ENCODE measurements at regions not wholly inside any gene's neighbourhood (a gene's known extent, or its start where the extent isn't known, plus 50 kb on each side); places are given as distances from the start of the nearest gene placed in this dataset.

- Mint-ChIP-seq H3K4me3 (no peak overlapping the region), H3K36me3 (no peaks in the 10 kb centered on the region), H3K4me1 (peaks cover 0 to 3% (median 0%) of the 10 kb centered on the region in 3 donors), H3K27me3 (peaks cover 1 to 15% of the 10 kb centered on the region in 2 donors), H3K27ac (no peak overlapping the region), H3K9me3 (no peaks in the 10 kb centered on the region)
- no peak overlapping the region for H3K4me3 ChIP-seq (ENCODE audit: low read length)
- ChIA-PET CTCF (no interaction called here), POLR2A (no interaction called here)
- no peaks in the 10 kb centered on the region for H3K9me3 ChIP-seq (ENCODE audit: low read length)
- H3K27ac ChIP-seq (ENCODE audit: low read depth, low read length) = no peak overlapping the region
- no peak for DNase-seq
- no peaks in the 10 kb centered on the region for H3K4me1 ChIP-seq (ENCODE audit: insufficient read depth, low read length)
- no peaks in the 10 kb centered on the region for H3K36me3 ChIP-seq (ENCODE audit: insufficient read depth, low read length)
- H3K27me3 ChIP-seq (ENCODE audit: insufficient read depth, low read length, poor library complexity, severe bottlenecking) = no peaks in the 10 kb centered on the region
Measured at GRCh38 chr1:87760654-87761053, 432.0 kb downstream of the LMO4 start.

- no peak overlapping the region for H3K4me3 ChIP-seq (ENCODE audit: low read length)
- ChIA-PET CTCF (no interaction called here), POLR2A (no interaction called here)
- H3K27ac Mint-ChIP-seq = no peak overlapping the region
- peaks cover 0 to 3% (median 0%) of the 10 kb centered on the region in 3 donors for H3K4me1 Mint-ChIP-seq
- no peak for DNase-seq
- no peaks in the 10 kb centered on the region for H3K4me1 ChIP-seq (ENCODE audit: insufficient read depth, low read length)
- no peaks in the 10 kb centered on the region for H3K36me3 Mint-ChIP-seq
- no peaks in the 10 kb centered on the region for H3K36me3 ChIP-seq (ENCODE audit: insufficient read depth, low read length)
- peaks cover 1 to 19% of the 10 kb centered on the region in 2 donors for H3K27me3 Mint-ChIP-seq
- peaks cover 0 to 4% (median 0%) of the 10 kb centered on the region in 5 donors for H3K9me3 Mint-ChIP-seq
- H3K9me3 ChIP-seq (ENCODE audit: low read length) = no peaks in the 10 kb centered on the region
- no peak overlapping the region for H3K4me3 Mint-ChIP-seq
- H3K27me3 ChIP-seq (ENCODE audit: insufficient read depth, low read length, poor library complexity, severe bottlenecking) = no peaks in the 10 kb centered on the region
- H3K27ac ChIP-seq (ENCODE audit: low read depth, low read length) = no peak overlapping the region
Measured at GRCh38 chr1:87763483-87763882, 434.8 kb downstream of the LMO4 start.

GRCh38 chr1:87765057-87765680 lies 436.5 kb downstream of the LMO4 start:
- H3K36me3 ChIP-seq (ENCODE audit: insufficient read depth, low read length) = no peaks in the 10 kb centered on the region
- Mint-ChIP-seq H3K27me3 (peaks cover 1 to 10% of the 10 kb centered on the region in 2 donors), H3K4me1 (peaks cover 0 to 3% (median 0%) of the 10 kb centered on the region in 3 donors), H3K36me3 (no peaks in the 10 kb centered on the region), H3K4me3 (no peak overlapping the region), H3K9me3 (peaks cover 0 to 7% (median 2%) of the 10 kb centered on the region in 5 donors), H3K27ac (no peak overlapping the region)
- no peaks in the 10 kb centered on the region for H3K4me1 ChIP-seq (ENCODE audit: insufficient read depth, low read length)
- H3K27me3 ChIP-seq (ENCODE audit: insufficient read depth, low read length, poor library complexity, severe bottlenecking) = no peaks in the 10 kb centered on the region
- no peaks in the 10 kb centered on the region for H3K9me3 ChIP-seq (ENCODE audit: low read length)
- no peak overlapping the region for H3K27ac ChIP-seq (ENCODE audit: low read depth, low read length)
- CTCF ChIA-PET = no interaction called here
- POLR2A ChIA-PET = no interaction called here
- H3K4me3 ChIP-seq (ENCODE audit: low read length) = no peak overlapping the region
- no peak for DNase-seq

GRCh38 chr1:87765681-87766070 lies 437.0 kb downstream of the LMO4 start:
- POLR2A ChIA-PET = no interaction called here
- Histone ChIP-seq H3K27me3 (ENCODE audit: insufficient read depth, low read length, poor library complexity, severe bottlenecking) (no peaks in the 10 kb centered on the region), H3K9me3 (ENCODE audit: low read length) (no peaks in the 10 kb centered on the region), H3K4me1 (ENCODE audit: insufficient read depth, low read length) (no peaks in the 10 kb centered on the region), H3K36me3 (ENCODE audit: insufficient read depth, low read length) (no peaks in the 10 kb centered on the region), H3K27ac (ENCODE audit: low read depth, low read length) (no peak overlapping the region), H3K4me3 (ENCODE audit: low read length) (no peak overlapping the region)
- H3K27ac Mint-ChIP-seq = no peak overlapping the region
- CTCF ChIA-PET = no interaction called here
- no peaks in the 10 kb centered on the region for H3K36me3 Mint-ChIP-seq
- peaks cover 1 to 8% of the 10 kb centered on the region in 2 donors for H3K27me3 Mint-ChIP-seq
- no peak overlapping the region for H3K4me3 Mint-ChIP-seq
- DNase-seq = no peak
- H3K4me1 Mint-ChIP-seq = peaks cover 0 to 3% (median 0%) of the 10 kb centered on the region in 3 donors
- H3K9me3 Mint-ChIP-seq = peaks cover 0 to 7% (median 2%) of the 10 kb centered on the region in 5 donors

- Histone ChIP-seq H3K27ac (ENCODE audit: low read depth, low read length) (no peak overlapping the region), H3K36me3 (ENCODE audit: insufficient read depth, low read length) (no peaks in the 10 kb centered on the region), H3K4me3 (ENCODE audit: low read length) (no peak overlapping the region), H3K4me1 (ENCODE audit: insufficient read depth, low read length) (no peaks in the 10 kb centered on the region), H3K27me3 (ENCODE audit: insufficient read depth, low read length, poor library complexity, severe bottlenecking) (no peaks in the 10 kb centered on the region), H3K9me3 (ENCODE audit: low read length) (no peaks in the 10 kb centered on the region)
- Mint-ChIP-seq H3K27me3 (peaks cover 1 to 4% of the 10 kb centered on the region in 2 donors), H3K4me1 (peaks cover 0 to 3% (median 0%) of the 10 kb centered on the region in 3 donors), H3K36me3 (no peaks in the 10 kb centered on the region), H3K9me3 (peaks cover 0 to 7% (median 2%) of the 10 kb centered on the region in 5 donors), H3K4me3 (no peak overlapping the region), H3K27ac (no peak overlapping the region)
- DNase-seq = no peak
- ChIA-PET POLR2A (no interaction called here), CTCF (no interaction called here)
Measured at GRCh38 chr1:87766737-87767136, 438.1 kb downstream of the LMO4 start.

- no peaks in the 10 kb centered on the region for H3K27me3 ChIP-seq (ENCODE audit: insufficient read depth, low read length, poor library complexity, severe bottlenecking)
- DNase-seq = no peak
- no peak overlapping the region for H3K27ac ChIP-seq (ENCODE audit: low read depth, low read length)
- no peaks in the 10 kb centered on the region for H3K4me1 ChIP-seq (ENCODE audit: insufficient read depth, low read length)
- no peaks in the 10 kb centered on the region for H3K36me3 ChIP-seq (ENCODE audit: insufficient read depth, low read length)
- no peaks in the 10 kb centered on the region for H3K36me3 Mint-ChIP-seq
- ChIA-PET CTCF (no interaction called here), POLR2A (no interaction called here)
- no peak overlapping the region for H3K4me3 ChIP-seq (ENCODE audit: low read length)
- H3K27ac Mint-ChIP-seq = no peak overlapping the region
- no peak overlapping the region for H3K4me3 Mint-ChIP-seq
- no peaks in the 10 kb centered on the region for H3K9me3 Mint-ChIP-seq
- peaks cover 6 to 8% of the 10 kb centered on the region in 2 donors for H3K27me3 Mint-ChIP-seq
- no peaks in the 10 kb centered on the region for H3K4me1 Mint-ChIP-seq
- no peaks in the 10 kb centered on the region for H3K9me3 ChIP-seq (ENCODE audit: low read length)
Measured at GRCh38 chr1:87778896-87779295, 450.2 kb downstream of the LMO4 start.

- H3K27ac Mint-ChIP-seq = no peak overlapping the region
- H3K36me3 Mint-ChIP-seq = no peaks in the 10 kb centered on the region
- Histone ChIP-seq H3K9me3 (ENCODE audit: low read length) (no peaks in the 10 kb centered on the region), H3K4me1 (ENCODE audit: insufficient read depth, low read length) (no peaks in the 10 kb centered on the region), H3K27ac (ENCODE audit: low read depth, low read length) (no peak overlapping the region), H3K36me3 (ENCODE audit: insufficient read depth, low read length) (no peaks in the 10 kb centered on the region), H3K27me3 (ENCODE audit: insufficient read depth, low read length, poor library complexity, severe bottlenecking) (no peaks in the 10 kb centered on the region), H3K4me3 (ENCODE audit: low read length) (no peak overlapping the region)
- H3K4me1 Mint-ChIP-seq = no peaks in the 10 kb centered on the region
- POLR2A ChIA-PET = no interaction called here
- DNase-seq = no peak
- H3K27me3 Mint-ChIP-seq = peaks cover 7 to 11% of the 10 kb centered on the region in 2 donors
- no peak overlapping the region for H3K4me3 Mint-ChIP-seq
- H3K9me3 Mint-ChIP-seq = no peaks in the 10 kb centered on the region
- CTCF ChIA-PET = no interaction called here
Measured at GRCh38 chr1:87781554-87781953, 452.9 kb downstream of the LMO4 start.

GRCh38 chr1:87783315-87783714 lies 454.6 kb downstream of the LMO4 start:
- Histone ChIP-seq H3K4me3 (ENCODE audit: low read length) (no peak overlapping the region), H3K27me3 (ENCODE audit: insufficient read depth, low read length, poor library complexity, severe bottlenecking) (no peaks in the 10 kb centered on the region), H3K9me3 (ENCODE audit: low read length) (no peaks in the 10 kb centered on the region), H3K4me1 (ENCODE audit: insufficient read depth, low read length) (no peaks in the 10 kb centered on the region), H3K27ac (ENCODE audit: low read depth, low read length) (no peak overlapping the region), H3K36me3 (ENCODE audit: insufficient read depth, low read length) (no peaks in the 10 kb centered on the region)
- H3K9me3 Mint-ChIP-seq = no peaks in the 10 kb centered on the region
- POLR2A ChIA-PET = no interaction called here
- no peak overlapping the region for H3K27ac Mint-ChIP-seq
- DNase-seq = no peak
- H3K4me3 Mint-ChIP-seq = no peak overlapping the region
- H3K36me3 Mint-ChIP-seq = no peaks in the 10 kb centered on the region
- peaks cover 4 to 16% of the 10 kb centered on the region in 2 donors for H3K27me3 Mint-ChIP-seq
- CTCF ChIA-PET = no interaction called here
- no peaks in the 10 kb centered on the region for H3K4me1 Mint-ChIP-seq

- Histone ChIP-seq H3K4me1 (ENCODE audit: insufficient read depth, low read length) (no peaks in the 10 kb centered on the region), H3K4me3 (ENCODE audit: low read length) (no peak overlapping the region), H3K27ac (ENCODE audit: low read depth, low read length) (no peak overlapping the region), H3K27me3 (ENCODE audit: insufficient read depth, low read length, poor library complexity, severe bottlenecking) (no peaks in the 10 kb centered on the region), H3K9me3 (ENCODE audit: low read length) (no peaks in the 10 kb centered on the region), H3K36me3 (ENCODE audit: insufficient read depth, low read length) (no peaks in the 10 kb centered on the region)
- Mint-ChIP-seq H3K4me3 (no peak overlapping the region), H3K27me3 (peaks cover 4 to 14% of the 10 kb centered on the region in 2 donors), H3K27ac (no peak overlapping the region), H3K36me3 (no peaks in the 10 kb centered on the region), H3K9me3 (no peaks in the 10 kb centered on the region), H3K4me1 (no peaks in the 10 kb centered on the region)
- DNase-seq = no peak
- ChIA-PET CTCF (no interaction called here), POLR2A (no interaction called here)
Measured at GRCh38 chr1:87785386-87785785, 456.7 kb downstream of the LMO4 start.

All from CD8-positive, alpha-beta memory T cell (primary cell).